ENCODE measurements at regions not wholly inside any gene's neighbourhood (a gene's known extent, or its start where the extent isn't known, plus 50 kb on each side); places are given as distances from the start of the nearest gene placed in this dataset.

DNA sequence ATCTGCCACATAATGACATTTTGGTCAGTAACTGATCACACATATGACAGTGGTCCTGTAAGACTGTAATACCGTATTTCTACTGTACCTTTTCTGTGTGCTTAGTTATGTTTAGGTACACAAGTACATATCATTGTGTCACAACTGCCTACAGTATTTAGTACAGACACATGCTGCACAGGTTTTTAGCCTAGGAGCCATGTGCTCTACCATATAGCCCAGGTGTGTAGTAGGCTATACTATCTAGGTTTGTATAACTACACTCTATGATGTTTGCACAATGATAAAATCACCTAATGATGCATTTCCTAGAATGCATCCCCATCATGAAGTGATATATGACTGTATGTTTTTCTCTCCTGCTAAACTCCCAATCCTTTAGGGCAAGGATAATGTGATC, 61.2 kb upstream of the MIR17HG start:
- TF ChIP-seq, protein P1, sequence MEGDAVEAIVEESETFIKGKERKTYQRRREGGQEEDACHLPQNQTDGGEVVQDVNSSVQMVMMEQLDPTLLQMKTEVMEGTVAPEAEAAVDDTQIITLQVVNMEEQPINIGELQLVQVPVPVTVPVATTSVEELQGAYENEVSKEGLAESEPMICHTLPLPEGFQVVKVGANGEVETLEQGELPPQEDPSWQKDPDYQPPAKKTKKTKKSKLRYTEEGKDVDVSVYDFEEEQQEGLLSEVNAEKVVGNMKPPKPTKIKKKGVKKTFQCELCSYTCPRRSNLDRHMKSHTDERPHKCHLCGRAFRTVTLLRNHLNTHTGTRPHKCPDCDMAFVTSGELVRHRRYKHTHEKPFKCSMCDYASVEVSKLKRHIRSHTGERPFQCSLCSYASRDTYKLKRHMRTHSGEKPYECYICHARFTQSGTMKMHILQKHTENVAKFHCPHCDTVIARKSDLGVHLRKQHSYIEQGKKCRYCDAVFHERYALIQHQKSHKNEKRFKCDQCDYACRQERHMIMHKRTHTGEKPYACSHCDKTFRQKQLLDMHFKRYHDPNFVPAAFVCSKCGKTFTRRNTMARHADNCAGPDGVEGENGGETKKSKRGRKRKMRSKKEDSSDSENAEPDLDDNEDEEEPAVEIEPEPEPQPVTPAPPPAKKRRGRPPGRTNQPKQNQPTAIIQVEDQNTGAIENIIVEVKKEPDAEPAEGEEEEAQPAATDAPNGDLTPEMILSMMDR (conservative IDR thresholded peaks at IDR 0.05) = no peak
- TF ChIP-seq EZH2 (IDR thresholded peaks at IDR 0.05; ENCODE audit: low read depth) = no peak
